Hepatocyte (in vitro differentiated cells): ENCODE measurements at regions not wholly inside any gene's neighbourhood (a gene's known extent, or its start where the extent isn't known, plus 50 kb on each side); places are given as distances from the start of the nearest gene placed in this dataset.

Experiments
- DNase-seq: peaks from one replicate; pipeline ENCODE4 v3.0.0-alpha.2; 2016; ENCODE audit warnings: low spot score
- H2AFZ ChIP-seq: fragments of 200-600 bp; sonication (generic); 2 replicates; pipeline ENCODE4 v1.6.0; 2016; ENCODE audit warnings: antibody characterized with exemption, mild to moderate bottlenecking
- H3K27ac ChIP-seq: fragments of 200-600 bp; sonication (generic); 2 replicates; pipeline ENCODE4 v1.5.1; 2016; ENCODE audit warnings: mild to moderate bottlenecking
- H3K27me3 ChIP-seq: fragments of 200-600 bp; sonication (generic); 2 replicates; pipeline ENCODE4 v1.6.1; 2016
- H3K36me3 ChIP-seq: fragments of 200-600 bp; sonication (generic); replicated peaks from 2 replicates; pipeline ENCODE4 v1.5.1; 2016; ENCODE audit warnings: low read depth; ENCODE audit not compliant: insufficient read depth
- H3K4me1 ChIP-seq: fragments of 200-600 bp; sonication (generic); 2 replicates; pipeline ENCODE4 v1.5.1; 2016; ENCODE audit warnings: mild to moderate bottlenecking, moderate library complexity; ENCODE audit not compliant: insufficient read depth
- H3K4me2 ChIP-seq: fragments of 200-600 bp; sonication (generic); 2 replicates; pipeline ENCODE4 v1.6.0; 2016
- H3K4me3 ChIP-seq: fragments of 200-600 bp; sonication (generic); 2 replicates; pipeline ENCODE4 v1.5.1; 2016; ENCODE audit warnings: mild to moderate bottlenecking
- H3K79me2 ChIP-seq: fragments of 200-600 bp; sonication (generic); 2 replicates; pipeline ENCODE4 v1.6.0; 2017; ENCODE audit warnings: mild to moderate bottlenecking
- H3K9me2 ChIP-seq: fragments of 200-600 bp; sonication (generic); replicated peaks from 2 replicates; pipeline ENCODE4 v1.6.0; 2017; ENCODE audit warnings: mild to moderate bottlenecking; ENCODE audit not compliant: insufficient read depth
- H3K9me3 ChIP-seq: fragments of 200-600 bp; sonication (generic); 2 replicates; pipeline ENCODE4 v1.5.1; 2016; ENCODE audit warnings: low read depth, mild to moderate bottlenecking
- H4K20me1 ChIP-seq: fragments of 200-600 bp; sonication (generic); 2 replicates; pipeline ENCODE4 v1.6.0; 2016; ENCODE audit warnings: mild to moderate bottlenecking; ENCODE audit not compliant: insufficient read depth, poor library complexity, severe bottlenecking
- CTCF ChIP-seq: fragments of 200-600 bp; sonication (generic); IDR thresholded peaks from 2 replicates; pipeline ENCODE4 v1.5.1; 2016; ENCODE audit warnings: antibody characterized with exemption, mild to moderate bottlenecking; ENCODE audit not compliant: poor library complexity
- EZH2 ChIP-seq: fragments of 200-600 bp; sonication (generic); IDR thresholded peaks from 2 replicates; pipeline ENCODE4 v1.6.1; 2016; ENCODE audit warnings: antibody characterized with exemption, mild to moderate bottlenecking, borderline replicate concordance
- EZH2phosphoT487 ChIP-seq: fragments of 200-600 bp; sonication (generic); IDR thresholded peaks from one replicate; pipeline ENCODE4 v1.6.1; 2018; ENCODE audit warnings: antibody characterized with exemption, mild to moderate bottlenecking, low read depth, moderate library complexity; ENCODE audit not compliant: unreplicated experiment, severe bottlenecking
- WGBS: methylation state at CpG from one replicate; pipeline ENCODE4 v1.1.6; 2016; ENCODE audit warnings: low lambda C conversion rate; ENCODE audit errors: missing lambda C conversion rate; 5-methylcytosine and 5-hydroxymethylcytosine counted together

DNA sequence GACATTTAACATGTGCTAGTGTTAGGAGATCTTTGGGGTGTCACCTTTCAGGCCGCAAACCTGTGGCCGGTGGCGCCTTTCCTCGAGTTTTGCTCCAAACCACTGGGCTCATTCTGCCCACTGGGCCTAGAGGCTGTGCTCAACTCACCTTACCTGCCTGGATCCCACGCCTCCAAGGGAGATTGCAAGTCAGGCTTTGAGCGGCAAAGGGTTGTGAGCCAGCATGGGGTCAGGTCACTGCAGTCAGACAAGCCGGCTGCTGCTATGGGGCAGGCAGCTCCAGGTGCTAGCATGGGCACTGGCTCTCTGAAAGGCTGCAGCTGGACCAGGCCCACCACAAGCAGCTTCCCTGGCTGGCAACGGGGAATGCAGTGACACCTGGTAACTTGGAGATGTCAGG, 265.5 kb downstream of the ZBBX start:
- Histone ChIP-seq H3K36me3 (no peaks in the 10 kb centered on the region), H3K9me2 (no peaks in the 10 kb centered on the region), H3K27me3 (no peaks in the 10 kb centered on the region), H3K4me2 (no peak overlapping the region), H3K4me1 (no peaks in the 10 kb centered on the region), H2AFZ (no peak overlapping the region), H3K79me2 (no peaks in the 10 kb centered on the region), H3K27ac (no peak overlapping the region), H3K4me3 (no peak overlapping the region), H4K20me1 (no peaks in the 10 kb centered on the region), H3K9me3 (no peaks in the 10 kb centered on the region)
- TF ChIP-seq CTCF: no peak
- no peak for TF ChIP-seq EZH2
- no peak for TF ChIP-seq EZH2phosphoT487
- DNase-seq: no peak
- 89% methylated on average over 8 of the region's 8 CpGs for WGBS

GRCh38 chr3:167113035-167113830, 266.9 kb downstream of the ZBBX start:
- no peaks in the 10 kb centered on the region for H4K20me1 ChIP-seq
- no peak overlapping the region for H3K27ac ChIP-seq
- no peaks in the 10 kb centered on the region for H3K27me3 ChIP-seq
- no peak overlapping the region for H2AFZ ChIP-seq
- TF ChIP-seq CTCF (no peak), EZH2 (no peak), EZH2phosphoT487 (no peak)
- H3K4me2 ChIP-seq: no peak overlapping the region
- no peaks in the 10 kb centered on the region for H3K79me2 ChIP-seq
- H3K4me3 ChIP-seq: no peak overlapping the region
- no peaks in the 10 kb centered on the region for H3K4me1 ChIP-seq
- no peaks in the 10 kb centered on the region for H3K9me2 ChIP-seq
- 93% methylated on average over 12 of the region's 12 CpGs for WGBS
- H3K36me3 ChIP-seq: no peaks in the 10 kb centered on the region
- H3K9me3 ChIP-seq: no peaks in the 10 kb centered on the region
- no peak for DNase-seq

GRCh38 chr3:167110901-167111300, 269.2 kb downstream of the ZBBX start:
- TF ChIP-seq EZH2phosphoT487: no peak
- TF ChIP-seq CTCF: no peak
- no peak for TF ChIP-seq EZH2
- 73% methylated on average over 8 of the region's 8 CpGs for WGBS

More at GRCh38 chr3:167110901-167111300, 269.2 kb downstream of the ZBBX start:
- Histone ChIP-seq H3K4me2 (no peak overlapping the region), H3K27ac (no peak overlapping the region), H3K4me3 (no peak overlapping the region), H2AFZ (no peak overlapping the region), H3K4me1 (no peaks in the 10 kb centered on the region), H3K9me3 (no peaks in the 10 kb centered on the region), H3K9me2 (no peaks in the 10 kb centered on the region), H3K36me3 (no peaks in the 10 kb centered on the region), H3K79me2 (no peaks in the 10 kb centered on the region), H4K20me1 (no peaks in the 10 kb centered on the region), H3K27me3 (no peaks in the 10 kb centered on the region)
- no peak for DNase-seq
